ENCODE measurements at regions not wholly inside any gene's neighbourhood (a gene's known extent, or its start where the extent isn't known, plus 50 kb on each side); places are given as distances from the start of the nearest gene placed in this dataset.

DNA sequence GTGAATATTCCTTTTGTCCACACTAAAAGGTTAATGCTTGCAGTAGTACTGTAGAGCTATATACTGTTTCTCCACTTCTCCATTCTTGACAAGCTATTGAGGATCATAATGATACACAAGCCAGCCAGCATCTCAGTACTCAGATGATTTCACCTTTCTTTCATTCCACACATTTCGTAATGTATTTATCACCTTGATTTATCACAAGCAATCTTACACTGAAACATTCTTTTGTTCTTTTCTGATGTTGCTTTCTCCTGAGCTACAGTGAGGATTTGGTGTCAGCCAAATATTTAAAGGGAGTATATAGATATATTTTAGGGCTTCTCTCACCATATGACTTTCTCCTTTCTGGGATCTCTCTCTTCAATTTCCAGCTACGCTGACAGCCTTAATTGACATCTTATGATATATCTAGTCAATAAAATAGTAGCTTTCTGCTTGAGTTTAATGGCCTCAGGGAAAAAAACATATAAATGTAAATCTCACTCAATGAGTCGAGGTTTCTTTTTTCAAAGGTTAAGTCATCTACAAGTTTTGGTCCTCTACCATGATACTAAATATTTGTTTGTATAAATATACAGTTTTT, 1327.0 kb downstream of the NSUN3 start:
- TF ChIP-seq, protein P1, sequence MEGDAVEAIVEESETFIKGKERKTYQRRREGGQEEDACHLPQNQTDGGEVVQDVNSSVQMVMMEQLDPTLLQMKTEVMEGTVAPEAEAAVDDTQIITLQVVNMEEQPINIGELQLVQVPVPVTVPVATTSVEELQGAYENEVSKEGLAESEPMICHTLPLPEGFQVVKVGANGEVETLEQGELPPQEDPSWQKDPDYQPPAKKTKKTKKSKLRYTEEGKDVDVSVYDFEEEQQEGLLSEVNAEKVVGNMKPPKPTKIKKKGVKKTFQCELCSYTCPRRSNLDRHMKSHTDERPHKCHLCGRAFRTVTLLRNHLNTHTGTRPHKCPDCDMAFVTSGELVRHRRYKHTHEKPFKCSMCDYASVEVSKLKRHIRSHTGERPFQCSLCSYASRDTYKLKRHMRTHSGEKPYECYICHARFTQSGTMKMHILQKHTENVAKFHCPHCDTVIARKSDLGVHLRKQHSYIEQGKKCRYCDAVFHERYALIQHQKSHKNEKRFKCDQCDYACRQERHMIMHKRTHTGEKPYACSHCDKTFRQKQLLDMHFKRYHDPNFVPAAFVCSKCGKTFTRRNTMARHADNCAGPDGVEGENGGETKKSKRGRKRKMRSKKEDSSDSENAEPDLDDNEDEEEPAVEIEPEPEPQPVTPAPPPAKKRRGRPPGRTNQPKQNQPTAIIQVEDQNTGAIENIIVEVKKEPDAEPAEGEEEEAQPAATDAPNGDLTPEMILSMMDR (IDR thresholded peaks at IDR 0.05): no peak
- TF ChIP-seq POLR2A (IDR thresholded peaks at IDR 0.05): no peak
